ENCODE measurements at regions not wholly inside any gene's neighbourhood (a gene's known extent, or its start where the extent isn't known, plus 50 kb on each side); places are given as distances from the start of the nearest gene placed in this dataset.
A peak's percentile ranks its signal among the peaks of the same experiment; 100 is the strongest.

GRCh38 chr13:74409551-74409950 is 275.3 kb upstream of the KLF12 start:
- no peak for FAIRE-seq
- DNase-seq (ENCODE audit: insufficient read length, low spot score), result no peak
- TF ChIP-seq POLR2A (IDR thresholded peaks at IDR 0.05; ENCODE audit: low read depth, low read length), result no peak

DNA sequence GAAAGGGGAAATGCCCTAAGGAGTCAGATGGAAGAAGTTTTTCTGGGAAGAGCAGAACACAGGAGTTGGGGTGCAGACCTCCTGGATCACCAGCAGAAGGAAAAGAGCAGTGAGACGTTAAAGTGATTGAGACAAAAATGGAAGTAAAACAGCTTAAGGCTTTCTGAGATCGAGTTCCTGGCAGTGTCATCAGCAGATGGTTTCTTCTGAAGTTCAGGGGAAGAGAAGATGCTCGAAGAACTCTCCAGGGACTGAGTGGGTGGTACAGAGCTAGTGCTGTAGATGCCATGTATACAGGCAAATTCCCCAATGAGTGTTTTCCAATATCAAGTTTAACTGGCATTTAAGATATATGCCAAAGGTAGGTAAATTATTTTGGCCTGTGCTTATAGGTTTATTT is 272.2 kb upstream of the KLF12 start:
- no peak for TF ChIP-seq POLR2A (IDR thresholded peaks at IDR 0.05; ENCODE audit: low read depth, low read length)
- FAIRE-seq (no peak), DNase-seq (ENCODE audit: insufficient read length, low spot score) (no peak)

DNA sequence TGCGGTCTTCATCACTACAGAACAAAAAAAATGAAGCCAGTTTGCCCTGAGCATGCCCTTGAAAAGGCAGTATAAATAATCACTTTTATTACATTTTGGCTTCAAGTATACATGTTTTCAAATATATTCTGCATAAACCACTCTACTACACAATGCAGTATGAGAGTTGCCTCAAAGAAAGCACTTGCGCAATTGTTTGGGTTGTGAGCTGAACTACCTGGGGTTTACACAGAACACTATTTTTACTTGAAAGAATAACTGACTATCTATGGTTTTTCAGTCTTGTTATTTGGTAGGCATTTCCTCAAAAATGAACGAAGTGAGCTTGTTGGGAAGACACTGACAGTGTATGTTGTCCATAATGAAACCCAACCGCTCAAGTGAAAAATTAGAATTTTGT is 264.4 kb upstream of the KLF12 start:
- no peak for FAIRE-seq
- no peak for TF ChIP-seq POLR2A (IDR thresholded peaks at IDR 0.05; ENCODE audit: low read depth, low read length)
- DNase-seq (ENCODE audit: insufficient read length, low spot score), result no peak

DNA sequence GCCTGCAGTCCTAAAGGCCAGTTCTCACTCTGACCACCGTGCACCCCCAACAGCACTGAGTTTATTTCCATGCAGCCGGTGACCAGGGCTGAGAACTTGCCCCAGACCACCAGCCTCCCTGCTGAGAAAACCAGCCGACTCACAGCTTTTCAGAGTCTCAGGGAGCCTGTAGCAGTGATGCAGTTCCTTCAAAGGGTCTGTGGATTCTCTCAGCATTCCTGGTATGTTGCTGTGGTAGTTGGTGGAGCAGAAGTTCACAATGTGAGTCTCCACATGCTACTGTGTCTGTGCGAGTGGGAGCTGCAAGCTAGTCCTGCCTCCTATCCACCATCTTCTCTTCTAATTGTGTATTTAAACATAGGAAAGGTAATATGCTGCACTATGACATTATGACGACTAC is 254.9 kb upstream of the KLF12 start:
- no peak for FAIRE-seq
- no peak for DNase-seq (ENCODE audit: insufficient read length, low spot score)
- TF ChIP-seq POLR2A (IDR thresholded peaks at IDR 0.05; ENCODE audit: low read depth, low read length), result no peak

DNA sequence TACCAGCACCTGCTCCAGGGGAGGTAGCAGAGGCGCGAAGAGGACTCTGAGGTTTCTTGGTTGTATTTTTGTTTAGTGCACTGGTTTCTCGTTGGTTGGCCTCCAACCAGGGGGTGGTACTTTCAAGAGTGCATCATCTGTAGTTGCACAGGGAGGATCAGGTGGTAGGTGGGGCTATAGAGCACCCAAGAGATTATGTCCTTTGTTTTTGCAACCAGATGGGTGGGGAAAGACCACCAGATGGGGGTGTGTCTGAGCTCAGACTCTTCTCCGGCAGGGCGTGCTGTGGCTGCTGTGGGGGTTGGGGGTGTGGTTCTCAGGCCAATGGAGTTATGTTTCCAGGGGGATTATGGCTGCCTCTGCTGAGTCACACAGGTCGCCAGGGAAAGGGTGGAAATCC is 254.4 kb upstream of the KLF12 start:
- DNase-seq (ENCODE audit: insufficient read length, low spot score), result no peak
- no peak for TF ChIP-seq POLR2A (IDR thresholded peaks at IDR 0.05; ENCODE audit: low read depth, low read length)
- no peak for FAIRE-seq

- FAIRE-seq (no peak), DNase-seq (ENCODE audit: insufficient read length, low spot score) (no peak)
- no peak for TF ChIP-seq POLR2A (IDR thresholded peaks at IDR 0.05; ENCODE audit: low read depth, low read length)
Measured at GRCh38 chr13:74372511-74372910, 238.3 kb upstream of the KLF12 start.

DNA sequence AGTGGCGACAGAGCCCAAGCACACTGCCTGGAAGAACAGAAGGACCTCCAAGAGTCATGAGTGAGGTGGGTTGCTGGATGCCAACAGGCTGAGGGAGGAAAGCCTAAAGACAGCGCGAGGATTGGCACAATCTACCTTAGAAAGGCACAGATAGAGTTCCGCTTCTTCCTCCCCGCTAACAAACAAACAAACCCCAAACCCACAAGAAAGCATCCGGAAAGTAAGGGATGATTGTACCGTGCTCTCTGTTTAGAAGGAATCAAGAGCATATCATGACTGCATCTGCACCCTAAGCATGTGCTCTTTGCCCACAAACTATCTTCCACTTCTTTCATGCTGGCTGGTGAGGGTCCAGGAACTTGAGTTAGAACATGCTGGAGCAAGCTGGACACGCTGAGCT is 233.0 kb upstream of the KLF12 start:
- FAIRE-seq (no peak), DNase-seq (ENCODE audit: insufficient read length, low spot score) (no peak)
- no peak for TF ChIP-seq POLR2A (IDR thresholded peaks at IDR 0.05; ENCODE audit: low read depth, low read length)

DNA sequence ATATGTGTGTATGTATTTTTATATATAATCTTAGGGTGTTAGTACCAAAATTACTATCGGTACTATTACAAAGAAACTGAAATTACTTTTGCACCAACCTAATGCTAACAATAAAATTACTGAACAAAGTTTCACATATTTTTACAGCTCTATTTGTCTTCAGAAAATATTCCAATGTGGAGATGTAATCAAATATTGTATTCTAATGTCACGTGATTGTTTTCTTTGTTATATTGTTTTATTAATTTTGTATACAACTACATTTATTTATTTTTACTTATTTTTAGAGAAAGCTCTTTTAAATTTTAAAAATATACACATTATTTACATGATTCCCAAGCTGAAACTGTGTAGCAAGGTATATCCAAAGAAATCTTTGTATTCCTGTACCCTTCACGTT is 227.1 kb upstream of the KLF12 start:
- FAIRE-seq (no peak), DNase-seq (ENCODE audit: insufficient read length, low spot score) (no peak)
- TF ChIP-seq POLR2A (IDR thresholded peaks at IDR 0.05; ENCODE audit: low read depth, low read length), result no peak

DNA sequence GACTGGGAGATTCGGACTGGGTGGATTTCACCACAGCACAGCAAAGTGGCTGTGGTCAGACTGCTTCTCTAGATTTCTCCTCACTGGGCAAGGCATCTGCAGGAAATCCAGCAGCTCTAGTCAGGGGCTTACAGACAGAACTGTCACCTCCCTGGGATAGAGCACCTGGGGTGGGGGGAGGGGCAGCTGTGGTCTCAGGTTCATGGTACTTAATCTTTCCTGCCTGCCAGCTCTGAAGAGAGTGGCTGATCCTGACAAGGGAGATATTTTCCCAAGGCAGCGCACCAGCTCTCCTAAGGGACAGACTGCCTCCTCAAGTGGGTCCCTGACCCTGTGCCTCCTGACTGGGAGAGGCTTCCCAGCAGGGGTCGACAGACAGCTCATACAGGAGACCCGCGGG is 212.8 kb upstream of the KLF12 start:
- no peak for TF ChIP-seq POLR2A (IDR thresholded peaks at IDR 0.05; ENCODE audit: low read depth, low read length)
- no peak for DNase-seq (ENCODE audit: insufficient read length, low spot score)
- no peak for FAIRE-seq

GRCh38 chr13:74338341-74338740 is 204.1 kb upstream of the KLF12 start:
- DNase-seq (ENCODE audit: insufficient read length, low spot score), result no peak
- no peak for TF ChIP-seq POLR2A (IDR thresholded peaks at IDR 0.05; ENCODE audit: low read depth, low read length)
- no peak for FAIRE-seq

DNA sequence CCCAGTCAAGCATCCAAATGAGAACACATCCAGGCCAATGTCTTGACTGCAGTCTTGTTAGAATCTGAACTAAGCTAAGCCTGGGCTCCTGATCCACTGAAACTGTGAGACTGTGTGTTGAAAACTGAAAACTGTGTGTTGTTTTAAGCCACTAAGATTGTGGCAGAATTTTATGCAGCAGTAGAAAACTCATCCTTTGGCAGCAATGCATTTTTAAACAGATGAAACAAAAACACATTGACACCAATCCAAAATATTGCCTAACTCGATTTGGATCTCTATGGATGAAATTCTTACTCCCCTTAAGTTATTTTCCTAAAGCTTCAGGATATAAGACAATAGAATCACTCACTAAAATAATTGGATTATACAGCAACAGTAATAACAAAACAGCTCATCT is 202.3 kb upstream of the KLF12 start:
- TF ChIP-seq POLR2A (IDR thresholded peaks at IDR 0.05; ENCODE audit: low read depth, low read length), result no peak
- FAIRE-seq (no peak), DNase-seq (ENCODE audit: insufficient read length, low spot score) (no peak)

GRCh38 chr13:74335370-74335769 is 201.2 kb upstream of the KLF12 start:
- TF ChIP-seq POLR2A (IDR thresholded peaks at IDR 0.05; ENCODE audit: low read depth, low read length), result no peak
- DNase-seq (ENCODE audit: insufficient read length, low spot score), result no peak
- no peak for FAIRE-seq

- FAIRE-seq (no peak), DNase-seq (ENCODE audit: insufficient read length, low spot score) (no peak)
- TF ChIP-seq POLR2A (IDR thresholded peaks at IDR 0.05; ENCODE audit: low read depth, low read length), result no peak
Measured at GRCh38 chr13:74329962-74330361, 195.8 kb upstream of the KLF12 start.

GRCh38 chr13:74325106-74325505 is 190.9 kb upstream of the KLF12 start:
- TF ChIP-seq POLR2A (IDR thresholded peaks at IDR 0.05; ENCODE audit: low read depth, low read length), result no peak
- no peak for DNase-seq (ENCODE audit: insufficient read length, low spot score)
- FAIRE-seq, result peak; percentile 52

- no peak for FAIRE-seq
- no peak for DNase-seq (ENCODE audit: insufficient read length, low spot score)
- no peak for TF ChIP-seq POLR2A (IDR thresholded peaks at IDR 0.05; ENCODE audit: low read depth, low read length)
Measured at GRCh38 chr13:74324338-74324737, 190.1 kb upstream of the KLF12 start.

DNA sequence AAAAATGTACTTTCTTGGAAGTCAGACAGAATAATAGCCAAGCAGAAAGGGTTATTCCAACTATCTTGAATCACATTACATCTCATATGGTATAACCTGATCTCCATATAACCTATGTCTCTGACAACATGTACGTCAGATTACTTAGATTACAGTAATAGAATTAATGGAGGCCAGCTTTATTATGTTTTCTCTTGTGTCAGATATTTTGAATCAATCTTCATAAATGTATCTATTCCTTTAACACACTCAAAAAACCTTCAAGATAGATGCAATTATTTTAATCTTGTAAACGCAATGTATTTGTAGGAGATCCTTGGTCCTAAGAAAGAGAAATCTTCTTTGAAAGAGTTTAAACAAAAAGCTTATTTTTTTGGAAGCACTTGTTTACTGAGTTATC is 188.4 kb upstream of the KLF12 start:
- FAIRE-seq (no peak), DNase-seq (ENCODE audit: insufficient read length, low spot score) (no peak)
- TF ChIP-seq POLR2A (IDR thresholded peaks at IDR 0.05; ENCODE audit: low read depth, low read length), result no peak
